ENCODE measurements at regions not wholly inside any gene's neighbourhood (a gene's known extent, or its start where the extent isn't known, plus 50 kb on each side); places are given as distances from the start of the nearest gene placed in this dataset.
A peak's percentile ranks its signal among the peaks of the same experiment; 100 is the strongest.

DNA sequence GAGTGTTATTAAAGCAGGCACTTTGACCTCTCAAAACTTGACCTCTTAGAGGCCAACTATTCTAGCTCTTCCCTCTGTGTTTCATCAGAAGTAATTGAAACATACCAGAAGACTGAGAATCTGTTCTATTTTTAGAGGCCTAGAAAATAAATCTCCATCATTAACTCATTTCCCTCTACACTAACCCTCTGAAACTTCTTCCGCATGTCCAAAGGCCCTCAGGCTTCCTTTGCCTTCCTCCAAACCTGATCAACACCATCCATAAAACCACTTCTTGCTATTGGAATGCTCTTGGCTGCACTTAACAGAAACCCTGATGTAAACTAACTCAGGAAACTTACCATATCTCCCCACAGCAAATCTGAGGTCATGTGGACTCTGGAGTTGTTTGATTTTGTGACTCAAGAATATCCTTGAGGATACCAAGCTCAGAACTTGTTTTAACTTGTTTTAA is 196.4 kb downstream of the RPAP3 start:
- no peaks in the 10 kb centered on the region for H3K36me3 ChIP-seq (ENCODE audit: control insufficient read depth in 4 of 4, insufficient read depth in 3 of 4, low read depth in 1 of 4, low read length in 3 of 4)
- TF ChIP-seq SP1 (IDR thresholded peaks at IDR 0.05), result no peak
- TF ChIP-seq, protein P1, sequence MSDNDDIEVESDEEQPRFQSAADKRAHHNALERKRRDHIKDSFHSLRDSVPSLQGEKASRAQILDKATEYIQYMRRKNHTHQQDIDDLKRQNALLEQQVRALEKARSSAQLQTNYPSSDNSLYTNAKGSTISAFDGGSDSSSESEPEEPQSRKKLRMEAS (IDR thresholded peaks at IDR 0.05), result no peak
- TF ChIP-seq FOXA2 (IDR thresholded peaks at IDR 0.05), result no peak
- TF ChIP-seq FOXA1 (IDR thresholded peaks at IDR 0.05), result no peak
- TF ChIP-seq NR2F2 (IDR thresholded peaks at IDR 0.05), result peak; percentile 92
- TF ChIP-seq RAD21 (IDR thresholded peaks at IDR 0.05), result no peak
- TF ChIP-seq YY1 (IDR thresholded peaks at IDR 0.05), result no peak
- TF ChIP-seq, protein P2, sequence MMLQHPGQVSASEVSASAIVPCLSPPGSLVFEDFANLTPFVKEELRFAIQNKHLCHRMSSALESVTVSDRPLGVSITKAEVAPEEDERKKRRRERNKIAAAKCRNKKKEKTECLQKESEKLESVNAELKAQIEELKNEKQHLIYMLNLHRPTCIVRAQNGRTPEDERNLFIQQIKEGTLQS (IDR thresholded peaks at IDR 0.05), result no peak
- TF ChIP-seq, protein P3, sequence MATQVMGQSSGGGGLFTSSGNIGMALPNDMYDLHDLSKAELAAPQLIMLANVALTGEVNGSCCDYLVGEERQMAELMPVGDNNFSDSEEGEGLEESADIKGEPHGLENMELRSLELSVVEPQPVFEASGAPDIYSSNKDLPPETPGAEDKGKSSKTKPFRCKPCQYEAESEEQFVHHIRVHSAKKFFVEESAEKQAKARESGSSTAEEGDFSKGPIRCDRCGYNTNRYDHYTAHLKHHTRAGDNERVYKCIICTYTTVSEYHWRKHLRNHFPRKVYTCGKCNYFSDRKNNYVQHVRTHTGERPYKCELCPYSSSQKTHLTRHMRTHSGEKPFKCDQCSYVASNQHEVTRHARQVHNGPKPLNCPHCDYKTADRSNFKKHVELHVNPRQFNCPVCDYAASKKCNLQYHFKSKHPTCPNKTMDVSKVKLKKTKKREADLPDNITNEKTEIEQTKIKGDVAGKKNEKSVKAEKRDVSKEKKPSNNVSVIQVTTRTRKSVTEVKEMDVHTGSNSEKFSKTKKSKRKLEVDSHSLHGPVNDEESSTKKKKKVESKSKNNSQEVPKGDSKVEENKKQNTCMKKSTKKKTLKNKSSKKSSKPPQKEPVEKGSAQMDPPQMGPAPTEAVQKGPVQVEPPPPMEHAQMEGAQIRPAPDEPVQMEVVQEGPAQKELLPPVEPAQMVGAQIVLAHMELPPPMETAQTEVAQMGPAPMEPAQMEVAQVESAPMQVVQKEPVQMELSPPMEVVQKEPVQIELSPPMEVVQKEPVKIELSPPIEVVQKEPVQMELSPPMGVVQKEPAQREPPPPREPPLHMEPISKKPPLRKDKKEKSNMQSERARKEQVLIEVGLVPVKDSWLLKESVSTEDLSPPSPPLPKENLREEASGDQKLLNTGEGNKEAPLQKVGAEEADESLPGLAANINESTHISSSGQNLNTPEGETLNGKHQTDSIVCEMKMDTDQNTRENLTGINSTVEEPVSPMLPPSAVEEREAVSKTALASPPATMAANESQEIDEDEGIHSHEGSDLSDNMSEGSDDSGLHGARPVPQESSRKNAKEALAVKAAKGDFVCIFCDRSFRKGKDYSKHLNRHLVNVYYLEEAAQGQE (IDR thresholded peaks at IDR 0.05), result no peak
- TF ChIP-seq, protein P4, sequence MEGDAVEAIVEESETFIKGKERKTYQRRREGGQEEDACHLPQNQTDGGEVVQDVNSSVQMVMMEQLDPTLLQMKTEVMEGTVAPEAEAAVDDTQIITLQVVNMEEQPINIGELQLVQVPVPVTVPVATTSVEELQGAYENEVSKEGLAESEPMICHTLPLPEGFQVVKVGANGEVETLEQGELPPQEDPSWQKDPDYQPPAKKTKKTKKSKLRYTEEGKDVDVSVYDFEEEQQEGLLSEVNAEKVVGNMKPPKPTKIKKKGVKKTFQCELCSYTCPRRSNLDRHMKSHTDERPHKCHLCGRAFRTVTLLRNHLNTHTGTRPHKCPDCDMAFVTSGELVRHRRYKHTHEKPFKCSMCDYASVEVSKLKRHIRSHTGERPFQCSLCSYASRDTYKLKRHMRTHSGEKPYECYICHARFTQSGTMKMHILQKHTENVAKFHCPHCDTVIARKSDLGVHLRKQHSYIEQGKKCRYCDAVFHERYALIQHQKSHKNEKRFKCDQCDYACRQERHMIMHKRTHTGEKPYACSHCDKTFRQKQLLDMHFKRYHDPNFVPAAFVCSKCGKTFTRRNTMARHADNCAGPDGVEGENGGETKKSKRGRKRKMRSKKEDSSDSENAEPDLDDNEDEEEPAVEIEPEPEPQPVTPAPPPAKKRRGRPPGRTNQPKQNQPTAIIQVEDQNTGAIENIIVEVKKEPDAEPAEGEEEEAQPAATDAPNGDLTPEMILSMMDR (IDR thresholded peaks at IDR 0.05; ENCODE audit: low read depth, low read length, missing input control), result no peak
- no peak for TF ChIP-seq HNF4A (conservative IDR thresholded peaks at IDR 0.05)
- TF ChIP-seq, protein P5, sequence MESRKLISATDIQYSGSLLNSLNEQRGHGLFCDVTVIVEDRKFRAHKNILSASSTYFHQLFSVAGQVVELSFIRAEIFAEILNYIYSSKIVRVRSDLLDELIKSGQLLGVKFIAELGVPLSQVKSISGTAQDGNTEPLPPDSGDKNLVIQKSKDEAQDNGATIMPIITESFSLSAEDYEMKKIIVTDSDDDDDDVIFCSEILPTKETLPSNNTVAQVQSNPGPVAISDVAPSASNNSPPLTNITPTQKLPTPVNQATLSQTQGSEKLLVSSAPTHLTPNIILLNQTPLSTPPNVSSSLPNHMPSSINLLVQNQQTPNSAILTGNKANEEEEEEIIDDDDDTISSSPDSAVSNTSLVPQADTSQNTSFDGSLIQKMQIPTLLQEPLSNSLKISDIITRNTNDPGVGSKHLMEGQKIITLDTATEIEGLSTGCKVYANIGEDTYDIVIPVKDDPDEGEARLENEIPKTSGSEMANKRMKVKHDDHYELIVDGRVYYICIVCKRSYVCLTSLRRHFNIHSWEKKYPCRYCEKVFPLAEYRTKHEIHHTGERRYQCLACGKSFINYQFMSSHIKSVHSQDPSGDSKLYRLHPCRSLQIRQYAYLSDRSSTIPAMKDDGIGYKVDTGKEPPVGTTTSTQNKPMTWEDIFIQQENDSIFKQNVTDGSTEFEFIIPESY (IDR thresholded peaks at IDR 0.05), result no peak
- no peak for TF ChIP-seq HNF4G (IDR thresholded peaks at IDR 0.05)
- no peak for TF ChIP-seq JUND (IDR thresholded peaks at IDR 0.05)
- no peak for TF ChIP-seq GABPA (IDR thresholded peaks at IDR 0.05 in 1 of 2, conservative IDR thresholded peaks at IDR 0.05 in 1 of 2)
- peak in 1 of 2 donors; percentile 21 for TF ChIP-seq RXRA (IDR thresholded peaks at IDR 0.05)
- TF ChIP-seq EGR1 (IDR thresholded peaks at IDR 0.05; ENCODE audit: low read depth in 2 of 2), result no peak
- no peak for TF ChIP-seq TAF1 (conservative IDR thresholded peaks at IDR 0.05)
- no peaks in the 10 kb centered on the region for H3K4me1 ChIP-seq (ENCODE audit: control insufficient read depth in 4 of 4, insufficient read depth in 4 of 4, low read length in 3 of 4)
- H3K9ac ChIP-seq (ENCODE audit: low read depth in 1 of 2, low read length in 2 of 2), result no peak overlapping the region
- no peak overlapping the region for H3K4me3 ChIP-seq (ENCODE audit: low read depth in 1 of 3, low read length in 3 of 3)
- H3K9me3 ChIP-seq (ENCODE audit: control insufficient read depth in 4 of 4, low read length in 3 of 4), result no peaks in the 10 kb centered on the region
- H3K27ac ChIP-seq (ENCODE audit: low read depth in 1 of 2, low read length in 2 of 2), result peak overlapping the region in 1 of 2 donors; percentile 18
- WGBS, result 90% methylated on average over 1 of the region's 1 CpG
- DNase-seq (ENCODE audit: low spot score), result no peak
- no peaks in the 10 kb centered on the region for H3K27me3 ChIP-seq (ENCODE audit: control insufficient read depth in 4 of 4, insufficient read depth in 4 of 4, low read length in 3 of 4)
